GM12878 (cell line): ENCODE measurements at regions not wholly inside any gene's neighbourhood (a gene's known extent, or its start where the extent isn't known, plus 50 kb on each side); places are given as distances from the start of the nearest gene placed in this dataset.

Source experiments
- ATAC-seq: fragments of 200-7000 bp; cut with Tn5 transposase; 3 replicates; pipeline ENCODE4 v1.9.1; 2020; ENCODE audit warnings: mild to moderate bottlenecking, moderate library complexity
- BruUV-seq: library from RNA; stranded (reverse); fragments of 400-500 nt; replicated peaks from 2 replicates; lab custom pipeline; 2021; lab: Mats Ljungman, UMichigan
- CTCF ChIA-PET: fragments of 300-600 bp; sonication (Branson Sonifier 250); formaldehyde crosslinking; extraction: SDS; loops from one replicate; lab custom pipeline; 2021; ENCODE audit warnings: inconsistent platforms; lab: Yijun Ruan, JAX
- POLR2A ChIA-PET: fragments of 350-600 bp; formaldehyde crosslinking; extraction: SDS; loops from one replicate; lab custom pipeline; 2021; ENCODE audit warnings: inconsistent platforms; lab: Charles Lee
- RAD21 ChIA-PET: fragments of 300-600 bp; sonication (Branson Sonifier 250); formaldehyde crosslinking; loops from one replicate; lab custom pipeline; 2023; ENCODE audit warnings: antibody characterized with exemption; ENCODE audit not compliant: unreplicated experiment; lab: Charles Lee
- SMC1A ChIA-PET: fragments of 300-600 bp; sonication (Branson Sonifier 250); formaldehyde crosslinking; loops from one replicate; lab custom pipeline; 2023; ENCODE audit not compliant: unreplicated experiment, uncharacterized antibody; lab: Charles Lee
- DNase-seq: peaks from one replicate; pipeline ENCODE4 v3.0.0-alpha.2; 2011; ENCODE audit warnings: low read depth, low spot score
- FAIRE-seq: peaks from 3 replicates; lab custom pipeline; 2011; peaks lifted over from hg19 to GRCh38; lab: Jason Lieb, UNC
- H2AFZ ChIP-seq: 2 replicates; pipeline ENCODE4 v1.6.0; 2011; ENCODE audit warnings: low read depth, low read length, control low read depth; ENCODE audit not compliant: control insufficient read depth
- H3K27ac ChIP-seq: 2 replicates; pipeline ENCODE4 v1.5.1; 2011; ENCODE audit warnings: control low read depth; ENCODE audit not compliant: control insufficient read depth, insufficient read depth
- H3K27me3 ChIP-seq, 2 experiments: replicated peaks in 1 of 2; 2 replicates each; pipeline versions ENCODE4 v1.6.0 to v1.6.1; 2011; ENCODE audit warnings: low read length in 1 of 2; ENCODE audit not compliant: control insufficient read depth in 2 of 2, insufficient read depth in 2 of 2
- H3K36me3 ChIP-seq, 2 experiments: 2 replicates each; pipeline ENCODE4 v1.5.1; 2011; ENCODE audit warnings: low read length in 1 of 2; ENCODE audit not compliant: control insufficient read depth in 2 of 2, insufficient read depth in 2 of 2
- H3K4me1 ChIP-seq: 2 replicates; pipeline ENCODE4 v1.6.1; 2011; ENCODE audit warnings: mild to moderate bottlenecking, low read length, moderate library complexity, mixed read lengths; ENCODE audit not compliant: control insufficient read depth, insufficient read depth
- H3K4me2 ChIP-seq: 2 replicates; pipeline ENCODE4 v1.6.0; 2011; ENCODE audit warnings: control low read depth; ENCODE audit not compliant: control insufficient read depth, insufficient read depth
- H3K4me3 ChIP-seq: fragments of 200-600 bp; sonication (generic); 2 replicates; pipeline ENCODE4 v1.5.1; 2016
- H3K79me2 ChIP-seq: 2 replicates; pipeline ENCODE4 v1.6.0; 2011; ENCODE audit warnings: low read length; ENCODE audit not compliant: control insufficient read depth, insufficient read depth
- H3K9ac ChIP-seq: 2 replicates; pipeline ENCODE4 v1.8.0; 2011; ENCODE audit warnings: low read length, control low read depth, mixed read lengths; ENCODE audit not compliant: control insufficient read depth, insufficient read depth
- H3K9me3 ChIP-seq: replicated peaks from 3 replicates; pipeline ENCODE4 v1.5.1; 2011; ENCODE audit warnings: mild to moderate bottlenecking, low read length; ENCODE audit not compliant: control insufficient read depth, insufficient read depth
- H4K20me1 ChIP-seq: 2 replicates; pipeline ENCODE4 v1.6.0; 2011; ENCODE audit not compliant: control insufficient read depth, insufficient read depth
- CBFB ChIP-seq: IDR thresholded peaks from 2 replicates; pipeline ENCODE4 v1.6.1; 2016; ENCODE audit warnings: antibody characterized with exemption, low read depth
- CBX3 ChIP-seq: fragments of 200-600 bp; sonication (generic); IDR thresholded peaks from 2 replicates; pipeline ENCODE4 v1.6.1; 2016; ENCODE audit warnings: low read depth, borderline replicate concordance
- E2F4 ChIP-seq: IDR thresholded peaks from 2 replicates; pipeline ENCODE4 v1.6.1; 2012; ENCODE audit warnings: low read depth, low read length, improper control_type of control experiment
- FOS ChIP-seq: IDR thresholded peaks from 3 replicates; pipeline ENCODE4 v1.6.1; 2011; ENCODE audit warnings: borderline replicate concordance; ENCODE audit not compliant: insufficient read length; ENCODE audit errors: extremely low read depth
- IKZF2 ChIP-seq, 2 experiments: fragments of 450-650 bp; IDR thresholded peaks; 2 replicates each; pipeline ENCODE4 v1.6.1; 2017; ENCODE audit warnings: mild to moderate bottlenecking in 2 of 2, moderate library complexity in 2 of 2
- JUND ChIP-seq: IDR thresholded peaks from 2 replicates; pipeline ENCODE4 v1.6.1; 2012; ENCODE audit warnings: low read depth, mild to moderate bottlenecking, low read length, improper control_type of control experiment, moderate library complexity
- KLF5 ChIP-seq: fragments of 450-650 bp; IDR thresholded peaks from 2 replicates; pipeline ENCODE4 v1.6.1; 2014; ENCODE audit warnings: mild to moderate bottlenecking; ENCODE audit not compliant: partially characterized antibody
- RUNX3 ChIP-seq: IDR thresholded peaks from 2 replicates; pipeline ENCODE4 v1.6.1; 2012; ENCODE audit warnings: low read length, inconsistent platforms
- TAF1 ChIP-seq: IDR thresholded peaks from 2 replicates; pipeline ENCODE4 v1.6.1; 2011; ENCODE audit warnings: mild to moderate bottlenecking, low read depth, low read length, borderline replicate concordance
- YY1 ChIP-seq: IDR thresholded peaks from 2 replicates; pipeline ENCODE4 v1.6.1; 2011; ENCODE audit warnings: low read depth, mild to moderate bottlenecking, low read length
- ZBED1 ChIP-seq: IDR thresholded peaks from 2 replicates; pipeline ENCODE4 v1.6.1; 2016; ENCODE audit warnings: borderline replicate concordance
- ZBTB33 ChIP-seq: fragments of 450-650 bp; IDR thresholded peaks from 2 replicates; pipeline ENCODE4 v1.6.1; 2017; ENCODE audit warnings: mild to moderate bottlenecking
- ZNF207 ChIP-seq: fragments of 450-650 bp; IDR thresholded peaks from 2 replicates; pipeline ENCODE4 v1.6.1; 2014; ENCODE audit warnings: antibody characterized with exemption, mild to moderate bottlenecking, borderline replicate concordance
- WGBS: methylation state at CpG from one replicate; pipeline ENCODE4 v1.1.6; 2016; ENCODE audit warnings: low lambda C conversion rate; ENCODE audit not compliant: insufficient replicate concordance, insufficient coverage; ENCODE audit errors: missing lambda C conversion rate; 5-methylcytosine and 5-hydroxymethylcytosine counted together
- in situ Hi-C: fragments of 300-500 bp; cut with MboI; formaldehyde crosslinking; loops from 9 replicates; pipeline ENCODE4 v1.14.3; 2018; ENCODE audit warnings: mixed read lengths
- intact Hi-C: fragments of 100-400 bp; cut with micrococcal nuclease; formaldehyde crosslinking; loops from one replicate; pipeline ENCODE4 v1.14.2; 2022; ENCODE audit not compliant: unreplicated experiment

- POLR2A ChIA-PET, result interaction anchor here (0.9 kb wide), 1 partner anchor 13 kb away, joined by 3 read pairs; no protein-coding TSS in a partner anchor
- Histone ChIP-seq H3K79me2 (no peaks in the 10 kb centered on the region), H3K4me1 (no peaks in the 10 kb centered on the region), H3K4me3 (no peak overlapping the region), H3K27me3 (peaks cover 0 to 12% of the 10 kb centered on the region in 2 experiments; a peak in 3 of 4 replicates), H3K9me3 (peaks cover 8% of the 10 kb centered on the region; the same call in 2 of the 3 replicates), H4K20me1 (no peaks in the 10 kb centered on the region), H3K27ac (no peak overlapping the region), H3K36me3 (no peaks in the 10 kb centered on the region), H3K4me2 (no peak overlapping the region), H2AFZ (no peak overlapping the region), H3K9ac (no peak overlapping the region)
- DNase-seq, result no peak
- CTCF ChIA-PET, result no interaction called here
- intact Hi-C loops (no loop called here), in situ Hi-C loops (no loop called here)
- SMC1A ChIA-PET, result no interaction called here
- WGBS, result 62% methylated on average over 5 of the region's 5 CpGs
- RAD21 ChIA-PET, result no interaction called here
- no TSS peak for BruUV-seq
- no peak for FAIRE-seq
- no peak for TF ChIP-seq FOS
- no peak for TF ChIP-seq E2F4
- TF ChIP-seq ZBTB33, result no peak
- no peak for TF ChIP-seq RUNX3
- TF ChIP-seq CBFB, result no peak
- TF ChIP-seq CBX3, result no peak
- TF ChIP-seq ZBED1, result no peak
- no peak for TF ChIP-seq YY1
- TF ChIP-seq TAF1, result no peak
- no peak for TF ChIP-seq ZNF207
- no peak for TF ChIP-seq IKZF2 (IDR thresholded peaks at IDR 0.05)
- no peak for TF ChIP-seq JUND
- TF ChIP-seq KLF5, result no peak
- no peak for ATAC-seq
Measured at GRCh38 chr3:170641510-170642236, 55.8 kb upstream of the SLC7A14 start.
